ENCODE measurements at regions not wholly inside any gene's neighbourhood (a gene's known extent, or its start where the extent isn't known, plus 50 kb on each side); places are given as distances from the start of the nearest gene placed in this dataset.

DNA sequence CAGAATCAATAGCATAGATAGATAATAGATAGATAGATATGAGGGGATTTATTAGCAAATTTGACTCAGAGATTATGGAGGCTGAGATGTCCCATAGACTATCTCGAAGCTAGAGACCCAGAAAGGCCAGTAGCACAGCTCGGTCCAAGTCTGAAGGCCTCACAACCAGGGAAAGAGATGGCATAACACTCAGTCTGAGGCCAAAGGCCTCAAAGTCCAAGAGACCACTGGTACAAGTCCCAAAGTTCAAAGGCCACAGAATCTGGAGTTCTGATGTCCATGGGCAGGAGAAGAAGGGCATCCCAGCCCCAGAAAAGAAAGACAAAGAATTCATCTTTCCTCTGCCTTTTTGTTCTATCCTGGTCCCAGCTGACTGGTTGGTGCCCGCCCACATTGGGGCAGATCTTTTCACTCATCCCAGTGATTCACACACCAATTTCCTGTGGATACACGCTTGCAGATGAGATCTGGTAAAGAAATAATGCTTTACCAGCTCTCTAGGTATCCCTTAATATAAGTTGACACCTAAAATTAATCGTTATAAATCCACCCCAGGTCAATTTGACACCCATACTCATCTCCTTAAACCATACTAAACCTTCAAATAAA, 127.8 kb upstream of the FBN2 start:
- no peak overlapping the region for H3K27ac ChIP-seq (replicated peaks)
- TF ChIP-seq GABPA (IDR thresholded peaks at IDR 0.05; ENCODE audit: low read depth) = no peak
- no peak for TF ChIP-seq POLR2AphosphoS5 (IDR thresholded peaks at IDR 0.05; ENCODE audit: low read depth)
- TF ChIP-seq SPI1 (IDR thresholded peaks at IDR 0.05; ENCODE audit: borderline replicate concordance, low read depth) = no peak
- TF ChIP-seq, protein P1, sequence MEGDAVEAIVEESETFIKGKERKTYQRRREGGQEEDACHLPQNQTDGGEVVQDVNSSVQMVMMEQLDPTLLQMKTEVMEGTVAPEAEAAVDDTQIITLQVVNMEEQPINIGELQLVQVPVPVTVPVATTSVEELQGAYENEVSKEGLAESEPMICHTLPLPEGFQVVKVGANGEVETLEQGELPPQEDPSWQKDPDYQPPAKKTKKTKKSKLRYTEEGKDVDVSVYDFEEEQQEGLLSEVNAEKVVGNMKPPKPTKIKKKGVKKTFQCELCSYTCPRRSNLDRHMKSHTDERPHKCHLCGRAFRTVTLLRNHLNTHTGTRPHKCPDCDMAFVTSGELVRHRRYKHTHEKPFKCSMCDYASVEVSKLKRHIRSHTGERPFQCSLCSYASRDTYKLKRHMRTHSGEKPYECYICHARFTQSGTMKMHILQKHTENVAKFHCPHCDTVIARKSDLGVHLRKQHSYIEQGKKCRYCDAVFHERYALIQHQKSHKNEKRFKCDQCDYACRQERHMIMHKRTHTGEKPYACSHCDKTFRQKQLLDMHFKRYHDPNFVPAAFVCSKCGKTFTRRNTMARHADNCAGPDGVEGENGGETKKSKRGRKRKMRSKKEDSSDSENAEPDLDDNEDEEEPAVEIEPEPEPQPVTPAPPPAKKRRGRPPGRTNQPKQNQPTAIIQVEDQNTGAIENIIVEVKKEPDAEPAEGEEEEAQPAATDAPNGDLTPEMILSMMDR (IDR thresholded peaks at IDR 0.05; ENCODE audit: insufficient read depth, low read length) = no peak
- TF ChIP-seq, protein P2, sequence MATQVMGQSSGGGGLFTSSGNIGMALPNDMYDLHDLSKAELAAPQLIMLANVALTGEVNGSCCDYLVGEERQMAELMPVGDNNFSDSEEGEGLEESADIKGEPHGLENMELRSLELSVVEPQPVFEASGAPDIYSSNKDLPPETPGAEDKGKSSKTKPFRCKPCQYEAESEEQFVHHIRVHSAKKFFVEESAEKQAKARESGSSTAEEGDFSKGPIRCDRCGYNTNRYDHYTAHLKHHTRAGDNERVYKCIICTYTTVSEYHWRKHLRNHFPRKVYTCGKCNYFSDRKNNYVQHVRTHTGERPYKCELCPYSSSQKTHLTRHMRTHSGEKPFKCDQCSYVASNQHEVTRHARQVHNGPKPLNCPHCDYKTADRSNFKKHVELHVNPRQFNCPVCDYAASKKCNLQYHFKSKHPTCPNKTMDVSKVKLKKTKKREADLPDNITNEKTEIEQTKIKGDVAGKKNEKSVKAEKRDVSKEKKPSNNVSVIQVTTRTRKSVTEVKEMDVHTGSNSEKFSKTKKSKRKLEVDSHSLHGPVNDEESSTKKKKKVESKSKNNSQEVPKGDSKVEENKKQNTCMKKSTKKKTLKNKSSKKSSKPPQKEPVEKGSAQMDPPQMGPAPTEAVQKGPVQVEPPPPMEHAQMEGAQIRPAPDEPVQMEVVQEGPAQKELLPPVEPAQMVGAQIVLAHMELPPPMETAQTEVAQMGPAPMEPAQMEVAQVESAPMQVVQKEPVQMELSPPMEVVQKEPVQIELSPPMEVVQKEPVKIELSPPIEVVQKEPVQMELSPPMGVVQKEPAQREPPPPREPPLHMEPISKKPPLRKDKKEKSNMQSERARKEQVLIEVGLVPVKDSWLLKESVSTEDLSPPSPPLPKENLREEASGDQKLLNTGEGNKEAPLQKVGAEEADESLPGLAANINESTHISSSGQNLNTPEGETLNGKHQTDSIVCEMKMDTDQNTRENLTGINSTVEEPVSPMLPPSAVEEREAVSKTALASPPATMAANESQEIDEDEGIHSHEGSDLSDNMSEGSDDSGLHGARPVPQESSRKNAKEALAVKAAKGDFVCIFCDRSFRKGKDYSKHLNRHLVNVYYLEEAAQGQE (IDR thresholded peaks at IDR 0.05; ENCODE audit: insufficient replicate concordance, low read depth) = no peak
- no peak overlapping the region for H3K4me3 ChIP-seq (replicated peaks; ENCODE audit: insufficient read depth, low read length)
- no peaks in the 10 kb centered on the region for H3K27me3 ChIP-seq (ENCODE audit: insufficient read depth, poor library complexity, severe bottlenecking)
- DNase-seq (ENCODE audit: low read depth in 1 of 2, low spot score in 1 of 2) = no peak

DNA sequence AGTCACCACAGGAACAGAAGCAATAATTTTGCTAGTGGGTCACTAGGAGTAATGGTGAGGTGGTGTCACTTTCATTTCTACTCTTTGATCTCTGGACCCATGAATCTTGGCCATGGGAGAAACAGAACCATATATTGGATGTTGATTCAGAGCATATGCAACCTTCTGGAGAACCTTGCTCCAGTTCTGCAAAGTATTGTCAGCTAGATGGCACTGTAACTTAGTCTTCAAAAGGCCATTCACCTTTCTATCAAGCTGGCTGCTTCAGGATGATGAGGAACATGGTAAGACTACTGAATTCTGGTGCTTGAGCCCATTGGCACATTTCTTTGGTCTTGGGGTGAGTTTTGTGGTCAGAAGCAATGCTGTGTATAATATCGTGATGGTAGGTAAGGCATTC, 129.1 kb upstream of the FBN2 start:
- H3K27me3 ChIP-seq (ENCODE audit: insufficient read depth, poor library complexity, severe bottlenecking) = no peaks in the 10 kb centered on the region
- no peak overlapping the region for H3K4me3 ChIP-seq (replicated peaks; ENCODE audit: insufficient read depth, low read length)
- no peak overlapping the region for H3K27ac ChIP-seq (replicated peaks)
- TF ChIP-seq SPI1 (IDR thresholded peaks at IDR 0.05; ENCODE audit: borderline replicate concordance, low read depth) = no peak
- no peak for DNase-seq (ENCODE audit: low read depth in 1 of 2, low spot score in 1 of 2)

DNA sequence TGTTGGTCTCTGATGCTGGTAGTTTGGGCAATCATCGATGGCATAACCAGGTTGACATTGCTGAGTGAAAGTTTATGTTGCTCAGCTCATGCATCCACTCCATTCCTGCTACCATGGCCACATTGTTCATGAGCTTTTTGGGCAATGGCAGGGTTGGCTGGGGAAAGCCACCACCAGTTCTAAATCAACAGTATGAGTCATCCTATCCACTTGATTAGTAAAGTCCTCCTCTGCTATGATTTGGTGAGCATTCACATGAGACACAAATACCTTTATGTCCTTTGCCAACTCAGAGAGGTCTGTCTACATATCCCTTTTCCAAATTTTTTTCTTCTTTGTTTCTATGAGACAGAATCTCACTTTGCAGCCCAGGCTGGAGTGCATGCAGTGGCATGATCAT, 129.7 kb upstream of the FBN2 start:
- DNase-seq (ENCODE audit: low read depth in 1 of 2, low spot score in 1 of 2) = no peak

DNA sequence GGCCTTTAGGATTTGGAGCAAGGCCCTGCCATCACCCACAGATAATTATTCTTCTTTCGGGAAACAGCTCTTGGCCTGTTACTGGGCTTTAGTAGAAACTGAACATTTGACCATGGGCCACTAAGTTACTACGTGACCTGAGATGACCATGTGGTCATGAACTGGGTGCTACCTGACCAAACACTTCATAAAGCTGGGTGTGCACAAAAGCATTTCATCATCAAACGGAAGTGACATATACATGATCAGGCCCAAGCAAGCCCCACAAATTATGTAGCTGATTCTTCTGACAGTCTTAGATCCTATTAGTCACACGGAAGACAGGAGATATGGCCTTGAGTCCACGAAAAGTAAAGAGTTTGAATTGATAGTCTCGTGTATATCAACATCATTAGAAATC, 130.9 kb upstream of the FBN2 start:
- Histone ChIP-seq H3K27ac (replicated peaks) (no peak overlapping the region), H3K4me3 (replicated peaks; ENCODE audit: insufficient read depth, low read length) (no peak overlapping the region), H3K27me3 (ENCODE audit: insufficient read depth, poor library complexity, severe bottlenecking) (no peaks in the 10 kb centered on the region)
- TF ChIP-seq, protein P1 (IDR thresholded peaks at IDR 0.05; ENCODE audit: insufficient read depth, low read length) = no peak
- TF ChIP-seq, protein P2 (IDR thresholded peaks at IDR 0.05; ENCODE audit: insufficient replicate concordance, low read depth) = no peak
- TF ChIP-seq POLR2AphosphoS5 (IDR thresholded peaks at IDR 0.05; ENCODE audit: low read depth) = no peak
- TF ChIP-seq SPI1 (IDR thresholded peaks at IDR 0.05; ENCODE audit: borderline replicate concordance, low read depth) = no peak
- TF ChIP-seq GABPA (IDR thresholded peaks at IDR 0.05; ENCODE audit: low read depth) = no peak
- DNase-seq (ENCODE audit: low read depth in 1 of 2, low spot score in 1 of 2) = no peak

More for the DNA sequence above, 129.7 kb upstream of the FBN2 start:
- TF ChIP-seq, protein P2 (IDR thresholded peaks at IDR 0.05; ENCODE audit: insufficient replicate concordance, low read depth) = no peak
- TF ChIP-seq SPI1 (IDR thresholded peaks at IDR 0.05; ENCODE audit: borderline replicate concordance, low read depth) (no peak), GABPA (IDR thresholded peaks at IDR 0.05; ENCODE audit: low read depth) (no peak), POLR2AphosphoS5 (IDR thresholded peaks at IDR 0.05; ENCODE audit: low read depth) (no peak)
- Histone ChIP-seq H3K27me3 (ENCODE audit: insufficient read depth, poor library complexity, severe bottlenecking) (no peaks in the 10 kb centered on the region), H3K4me3 (replicated peaks; ENCODE audit: insufficient read depth, low read length) (no peak overlapping the region), H3K27ac (replicated peaks) (no peak overlapping the region)
